ENCODE measurements at regions not wholly inside any gene's neighbourhood (a gene's known extent, or its start where the extent isn't known, plus 50 kb on each side); places are given as distances from the start of the nearest gene placed in this dataset.

DNA sequence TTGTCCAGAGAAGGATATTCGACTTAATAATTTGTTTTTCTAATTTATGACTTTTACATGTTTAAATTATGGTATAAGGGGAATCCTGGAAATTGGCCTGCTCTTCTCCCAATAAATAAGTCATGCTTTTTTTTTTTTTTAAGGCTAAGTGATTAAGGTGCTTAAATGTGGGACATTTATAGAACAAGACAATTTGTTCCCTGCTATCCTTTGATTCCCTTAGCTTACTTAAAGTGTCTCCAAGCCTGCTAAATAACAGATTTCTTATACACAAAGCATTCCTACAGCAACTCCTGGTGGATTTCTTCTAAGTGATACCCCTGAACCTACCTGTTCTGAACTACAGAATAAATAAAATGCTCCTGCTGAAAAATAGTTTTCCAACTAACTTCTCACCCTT, 233.0 kb upstream of the UGT8 start:
- Histone ChIP-seq H3K9me3 (no peaks in the 10 kb centered on the region), H3K27ac (no peak overlapping the region), H3K27me3 (no peaks in the 10 kb centered on the region), H3K4me3 (no peak overlapping the region), H3K4me1 (peaks cover 0 to 25% (median 3%) of the 10 kb centered on the region in 4 donors), H3K36me3 (no peaks in the 10 kb centered on the region)
- TF ChIP-seq, protein P1, sequence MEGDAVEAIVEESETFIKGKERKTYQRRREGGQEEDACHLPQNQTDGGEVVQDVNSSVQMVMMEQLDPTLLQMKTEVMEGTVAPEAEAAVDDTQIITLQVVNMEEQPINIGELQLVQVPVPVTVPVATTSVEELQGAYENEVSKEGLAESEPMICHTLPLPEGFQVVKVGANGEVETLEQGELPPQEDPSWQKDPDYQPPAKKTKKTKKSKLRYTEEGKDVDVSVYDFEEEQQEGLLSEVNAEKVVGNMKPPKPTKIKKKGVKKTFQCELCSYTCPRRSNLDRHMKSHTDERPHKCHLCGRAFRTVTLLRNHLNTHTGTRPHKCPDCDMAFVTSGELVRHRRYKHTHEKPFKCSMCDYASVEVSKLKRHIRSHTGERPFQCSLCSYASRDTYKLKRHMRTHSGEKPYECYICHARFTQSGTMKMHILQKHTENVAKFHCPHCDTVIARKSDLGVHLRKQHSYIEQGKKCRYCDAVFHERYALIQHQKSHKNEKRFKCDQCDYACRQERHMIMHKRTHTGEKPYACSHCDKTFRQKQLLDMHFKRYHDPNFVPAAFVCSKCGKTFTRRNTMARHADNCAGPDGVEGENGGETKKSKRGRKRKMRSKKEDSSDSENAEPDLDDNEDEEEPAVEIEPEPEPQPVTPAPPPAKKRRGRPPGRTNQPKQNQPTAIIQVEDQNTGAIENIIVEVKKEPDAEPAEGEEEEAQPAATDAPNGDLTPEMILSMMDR (IDR thresholded peaks at IDR 0.05), result no peak
- intact Hi-C loops (cut with DNase I; ENCODE audit: low total_unique reads), result no loop called here
- no peak for DNase-seq

DNA sequence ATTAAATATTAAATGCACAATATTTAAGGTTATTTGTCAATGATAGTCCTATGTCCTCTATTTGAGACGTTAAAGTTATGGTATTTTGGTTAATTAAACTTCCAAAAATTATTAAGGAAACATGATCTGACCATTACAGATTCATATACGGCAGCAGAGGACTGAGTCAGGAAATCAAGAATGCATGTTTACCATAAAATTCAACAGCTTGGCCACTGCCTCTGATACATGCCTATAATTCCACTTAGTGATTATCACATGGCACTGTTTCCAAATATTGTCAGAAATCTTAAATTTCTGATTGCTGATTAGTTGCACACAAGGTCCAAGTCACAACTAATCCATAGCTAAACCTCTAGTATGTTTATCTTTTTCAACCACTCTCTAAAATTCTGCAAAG, 232.2 kb upstream of the UGT8 start:
- peaks cover 0 to 25% (median 1%) of the 10 kb centered on the region in 4 donors for H3K4me1 ChIP-seq
- TF ChIP-seq, protein P1 (IDR thresholded peaks at IDR 0.05), result no peak
- H3K27me3 ChIP-seq, result no peaks in the 10 kb centered on the region
- no peak for DNase-seq
- no peak overlapping the region for H3K4me3 ChIP-seq
- intact Hi-C loops (cut with DNase I; ENCODE audit: low total_unique reads), result no loop called here
- no peaks in the 10 kb centered on the region for H3K9me3 ChIP-seq
- H3K36me3 ChIP-seq, result no peaks in the 10 kb centered on the region
- H3K27ac ChIP-seq, result no peak overlapping the region

GRCh38 chr4:114368751-114369150, 229.9 kb upstream of the UGT8 start:
- DNase-seq, result no peak
- H3K9me3 ChIP-seq, result no peaks in the 10 kb centered on the region
- no peak overlapping the region for H3K4me3 ChIP-seq
- no peaks in the 10 kb centered on the region for H3K36me3 ChIP-seq
- no peak overlapping the region for H3K27ac ChIP-seq
- intact Hi-C loops (cut with DNase I; ENCODE audit: low total_unique reads), result no loop called here
- peaks cover 0 to 25% (median 1%) of the 10 kb centered on the region in 4 donors for H3K4me1 ChIP-seq
- H3K27me3 ChIP-seq, result no peaks in the 10 kb centered on the region
- TF ChIP-seq, protein P1 (IDR thresholded peaks at IDR 0.05), result no peak

- Histone ChIP-seq H3K9me3 (no peaks in the 10 kb centered on the region), H3K4me3 (no peak overlapping the region), H3K27me3 (no peaks in the 10 kb centered on the region), H3K27ac (no peak overlapping the region), H3K4me1 (no peaks in the 10 kb centered on the region), H3K36me3 (no peaks in the 10 kb centered on the region)
- TF ChIP-seq, protein P1 (IDR thresholded peaks at IDR 0.05), result no peak
- intact Hi-C loops (cut with DNase I; ENCODE audit: low total_unique reads), result loop anchor here (10.0 kb wide), 1 partner anchor 169 kb away; no protein-coding TSS in a partner anchor
- DNase-seq, result no peak
These were observed 225.1 kb upstream of the UGT8 start for GRCh38 chr4:114373508-114373907.

DNA sequence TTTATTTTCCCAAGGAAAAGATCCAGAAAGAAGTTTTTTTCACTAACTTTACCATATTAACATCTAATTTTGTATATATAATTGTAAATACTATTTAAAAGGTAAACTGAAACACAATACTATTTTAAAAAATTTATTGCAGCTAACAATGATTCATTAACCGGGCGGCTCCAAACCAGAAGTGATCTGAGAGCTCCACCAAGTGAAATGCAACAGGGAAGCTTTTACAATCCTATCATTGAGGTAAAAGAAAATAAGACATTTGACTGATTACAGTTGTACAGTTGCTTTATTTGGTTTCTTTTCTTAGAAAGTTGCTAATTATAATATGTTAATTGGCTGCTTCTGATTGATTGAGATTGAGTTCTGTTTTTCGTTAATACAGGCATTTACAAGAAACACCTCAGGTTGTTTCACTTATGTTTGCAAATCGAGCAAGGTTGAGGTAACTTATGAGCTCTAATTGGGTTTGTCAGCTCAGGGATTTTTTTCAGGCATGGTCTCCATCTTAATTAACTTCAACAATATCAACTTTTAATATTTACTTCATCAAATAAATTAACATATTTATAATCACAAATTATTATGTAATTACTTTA, 220.2 kb upstream of the UGT8 start:
- no peaks in the 10 kb centered on the region for H3K9me3 ChIP-seq
- H3K4me1 ChIP-seq, result no peaks in the 10 kb centered on the region
- TF ChIP-seq, protein P1 (IDR thresholded peaks at IDR 0.05), result peak in 1 of 2 experiments; percentile 60
- DNase-seq, result no peak
- no peaks in the 10 kb centered on the region for H3K27me3 ChIP-seq
- no peak overlapping the region for H3K27ac ChIP-seq
- intact Hi-C loops (cut with DNase I; ENCODE audit: low total_unique reads), result loop anchor here (10.0 kb wide), 1 partner anchor 174 kb away; no protein-coding TSS in a partner anchor
- H3K4me3 ChIP-seq, result no peak overlapping the region
- H3K36me3 ChIP-seq, result no peaks in the 10 kb centered on the region

Measured in tibial artery (tissue), 4 donors.